ENCODE measurements at regions not wholly inside any gene's neighbourhood (a gene's known extent, or its start where the extent isn't known, plus 50 kb on each side); places are given as distances from the start of the nearest gene placed in this dataset.
A peak's percentile ranks its signal among the peaks of the same experiment; 100 is the strongest.

GRCh38 chr10:61188101-61188500, 244.1 kb upstream of the RHOBTB1 start:
- DNase-seq (ENCODE audit: low spot score): no peak

- no peak for DNase-seq (ENCODE audit: low spot score)
Measured at GRCh38 chr10:61187601-61188000, 243.6 kb upstream of the RHOBTB1 start.

DNA sequence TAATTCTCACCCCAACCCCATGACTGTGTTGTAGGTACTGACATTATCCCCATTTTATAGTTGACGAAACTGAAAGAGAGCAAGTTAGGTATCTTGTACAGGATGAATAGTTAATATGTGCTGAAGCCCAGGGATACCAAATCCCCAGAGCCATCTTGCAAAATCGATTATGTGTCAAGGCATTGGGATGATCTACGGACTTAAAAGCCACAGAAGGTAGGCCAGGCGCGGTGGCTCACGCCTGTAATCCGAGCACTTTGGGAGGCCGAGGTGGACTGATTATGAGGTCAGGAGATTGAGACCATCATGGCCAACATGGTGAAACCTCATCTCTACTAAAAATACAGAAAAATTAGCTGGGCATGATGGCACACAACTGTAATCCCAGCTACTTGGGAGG, 242.4 kb upstream of the RHOBTB1 start:
- no peak for DNase-seq (ENCODE audit: low spot score)

GRCh38 chr10:61184429-61184828, 240.4 kb upstream of the RHOBTB1 start:
- DNase-seq (ENCODE audit: low spot score): no peak

DNA sequence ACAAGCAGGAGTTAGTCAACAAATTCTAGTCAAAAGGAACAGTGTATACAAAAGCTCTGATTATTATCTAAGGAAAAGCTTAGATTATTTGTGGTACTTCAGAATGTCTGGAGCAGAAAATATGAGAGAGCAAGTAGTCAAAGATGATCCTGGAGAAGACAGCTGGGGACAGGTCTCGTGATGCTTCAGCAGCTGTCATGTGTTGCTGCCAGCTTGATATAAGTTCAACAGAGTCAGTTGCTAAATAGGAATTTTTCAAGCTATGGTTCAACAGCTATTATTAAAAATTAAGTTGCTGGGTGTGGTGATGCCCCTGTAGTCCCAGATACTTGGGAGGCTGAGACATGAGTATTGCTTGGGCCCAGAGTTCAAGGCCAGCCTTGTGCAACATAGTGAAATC, 240.0 kb upstream of the RHOBTB1 start:
- DNase-seq (ENCODE audit: low spot score): no peak

- DNase-seq (ENCODE audit: low spot score): no peak
Measured at GRCh38 chr10:61181832-61182231, 237.8 kb upstream of the RHOBTB1 start.

DNA sequence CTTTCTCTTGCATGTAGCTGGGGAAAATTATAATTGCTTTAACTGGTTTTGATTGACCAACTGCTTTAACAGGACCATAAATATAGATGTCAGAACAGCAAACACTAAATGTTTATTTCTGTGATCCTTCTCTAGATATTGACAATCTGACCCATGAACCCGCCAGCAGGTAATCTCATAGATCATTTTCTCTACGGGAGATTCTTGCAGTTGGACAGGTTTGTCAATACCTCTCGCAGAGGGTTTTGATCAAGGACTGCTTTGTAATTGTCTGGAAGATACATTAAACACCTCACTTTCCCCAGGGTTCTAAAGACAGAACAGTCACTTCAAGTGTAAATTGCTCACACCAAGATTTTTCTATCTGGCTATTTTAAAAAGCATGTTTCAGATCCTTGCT, 235.8 kb upstream of the RHOBTB1 start:
- DNase-seq (ENCODE audit: low spot score): no peak

- DNase-seq (ENCODE audit: low spot score): no peak
Measured at GRCh38 chr10:61176424-61176823, 232.4 kb upstream of the RHOBTB1 start.

DNA sequence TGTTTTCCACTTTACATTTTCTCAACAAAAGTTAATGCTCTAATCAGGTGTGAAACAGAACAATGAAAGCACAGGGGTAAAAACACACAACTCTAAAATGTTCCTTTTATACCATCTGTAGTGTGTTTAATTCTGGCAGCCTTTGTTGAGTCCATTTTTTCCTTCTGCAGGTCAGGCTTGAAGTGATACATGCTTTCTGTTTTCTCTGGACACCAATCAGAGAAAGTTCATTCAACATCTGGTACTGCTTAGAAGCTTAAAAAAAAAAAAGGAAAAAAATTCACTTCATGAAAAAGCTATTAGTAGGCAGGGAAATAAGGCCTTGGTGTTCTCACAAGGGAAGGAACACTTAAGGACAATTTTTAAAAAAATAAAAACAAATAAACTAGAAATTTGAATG, 231.3 kb upstream of the RHOBTB1 start:
- no peak for DNase-seq (ENCODE audit: low spot score)

DNA sequence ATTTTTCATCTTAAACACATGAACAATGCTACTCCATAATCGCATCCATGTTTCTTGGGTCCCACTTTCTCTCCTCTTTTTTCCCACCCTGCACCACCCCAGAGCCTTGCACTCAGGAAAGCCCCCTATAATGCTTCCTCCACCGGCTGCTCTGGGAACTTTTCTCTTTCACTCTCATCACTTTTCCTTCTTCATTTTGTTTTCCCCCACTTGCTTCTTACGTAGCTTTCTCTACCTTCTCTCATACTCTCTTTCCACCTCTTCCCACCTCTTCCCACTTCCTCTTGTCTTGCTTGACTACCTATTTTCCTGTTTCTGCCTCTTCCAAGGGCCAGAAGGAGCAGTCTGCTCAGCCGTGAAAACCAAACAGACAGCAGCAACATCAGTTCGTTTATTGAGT, 229.5 kb upstream of the RHOBTB1 start:
- no peak for DNase-seq (ENCODE audit: low spot score)

GRCh38 chr10:61172182-61172926, 228.4 kb upstream of the RHOBTB1 start:
- DNase-seq (ENCODE audit: low spot score): no peak

- no peak for DNase-seq (ENCODE audit: low spot score)
Measured at GRCh38 chr10:61170594-61170993, 226.6 kb upstream of the RHOBTB1 start.

- no peak for DNase-seq (ENCODE audit: low spot score)
Measured at GRCh38 chr10:61169294-61169693, 225.3 kb upstream of the RHOBTB1 start.

GRCh38 chr10:61166489-61166888, 222.5 kb upstream of the RHOBTB1 start:
- DNase-seq (ENCODE audit: low spot score): no peak

- DNase-seq (ENCODE audit: low spot score): no peak
Measured at GRCh38 chr10:61166065-61166464, 222.1 kb upstream of the RHOBTB1 start.

- DNase-seq (ENCODE audit: low spot score): no peak
Measured at GRCh38 chr10:61164458-61165160, 220.6 kb upstream of the RHOBTB1 start.

GRCh38 chr10:61163403-61163802, 219.4 kb upstream of the RHOBTB1 start:
- DNase-seq (ENCODE audit: low spot score): no peak

DNA sequence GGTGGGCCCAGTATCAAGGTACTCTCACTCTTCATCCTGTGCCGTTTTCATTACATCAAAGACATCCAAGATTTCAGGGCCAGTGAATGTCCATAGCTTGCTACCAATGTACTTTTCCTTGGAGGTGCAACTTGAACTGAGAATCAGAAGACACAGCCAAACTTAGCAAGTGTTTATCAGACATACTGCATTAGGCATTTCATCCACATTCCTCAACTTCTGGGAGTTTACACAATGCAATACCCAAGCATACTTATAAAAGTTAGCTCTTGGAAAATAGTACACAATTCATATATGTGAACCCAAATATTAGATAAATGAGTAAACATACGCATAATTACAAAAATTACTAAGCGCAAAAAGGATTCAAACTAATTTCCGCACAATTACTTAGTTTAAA, 216.3 kb upstream of the RHOBTB1 start:
- no peak for DNase-seq (ENCODE audit: low spot score)

DNA sequence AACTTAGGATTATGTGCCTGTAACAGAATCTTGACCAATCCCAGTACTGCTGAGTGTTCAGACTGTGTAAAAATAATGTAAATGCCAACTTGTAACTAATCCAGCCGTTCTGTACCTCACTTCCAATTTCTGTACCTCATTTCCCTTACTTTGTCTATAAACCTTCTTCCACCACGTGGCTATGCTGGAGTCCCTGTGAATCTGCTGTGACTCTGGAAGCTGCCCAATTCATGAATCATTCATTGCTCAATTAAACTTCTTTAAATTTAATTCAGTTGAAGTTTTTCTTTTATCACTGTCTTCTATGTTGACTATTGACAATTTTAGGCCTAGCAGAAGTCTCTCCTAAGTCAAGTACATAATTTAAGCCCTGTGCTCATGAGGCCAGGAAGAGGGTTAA, 215.3 kb upstream of the RHOBTB1 start:
- peak; percentile 21 for DNase-seq (ENCODE audit: low spot score)

DNA sequence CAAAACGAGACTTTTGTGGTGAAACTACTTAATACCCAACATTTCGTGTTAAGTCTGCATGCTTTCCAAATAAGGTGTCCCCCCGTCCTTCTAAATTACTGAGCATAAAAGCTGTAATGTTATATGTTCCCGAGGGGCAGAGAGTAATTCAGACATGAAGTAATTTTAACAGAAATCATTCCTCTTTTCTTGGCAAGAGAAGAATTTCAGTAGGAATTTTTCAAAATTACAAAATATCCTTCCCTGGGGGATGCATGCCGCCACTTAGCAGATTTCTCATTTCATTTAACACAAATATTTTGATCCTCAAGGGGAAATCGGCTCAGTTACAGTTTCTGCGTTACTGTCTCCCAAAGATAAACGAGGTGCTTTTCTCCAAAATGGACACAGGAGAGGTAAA, 213.2 kb upstream of the RHOBTB1 start:
- DNase-seq (ENCODE audit: low spot score): no peak

- DNase-seq (ENCODE audit: low spot score): peak; percentile 6
Measured at GRCh38 chr10:61153771-61154170, 209.8 kb upstream of the RHOBTB1 start.

DNA sequence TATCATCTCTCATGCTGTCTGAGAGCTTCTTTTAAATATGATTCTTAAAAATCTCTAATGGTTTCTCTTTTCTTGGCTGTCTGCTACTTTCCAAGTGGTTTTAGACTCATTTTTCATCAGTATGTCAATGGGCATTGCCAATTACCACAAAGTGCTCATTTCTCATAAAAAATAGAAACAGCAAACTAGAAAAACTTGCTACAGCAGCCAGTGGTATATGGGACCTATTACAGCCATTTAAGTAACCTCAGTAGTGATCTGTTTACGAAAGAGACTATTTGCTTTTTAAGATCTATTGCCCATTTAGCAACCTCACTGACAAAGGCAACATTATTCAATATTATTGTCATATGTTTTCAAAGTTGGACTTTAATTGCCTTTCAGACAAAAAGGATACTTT, 207.1 kb upstream of the RHOBTB1 start:
- DNase-seq (ENCODE audit: low spot score): no peak

- DNase-seq (ENCODE audit: low spot score): no peak
Measured at GRCh38 chr10:61148451-61148850, 204.5 kb upstream of the RHOBTB1 start.

- no peak for DNase-seq (ENCODE audit: low spot score)
Measured at GRCh38 chr10:61142987-61143386, 199.0 kb upstream of the RHOBTB1 start.

All from A172 (cell line).